OCI-LY3 (cell line): ENCODE measurements at regions not wholly inside any gene's neighbourhood (a gene's known extent, or its start where the extent isn't known, plus 50 kb on each side); places are given as distances from the start of the nearest gene placed in this dataset.

Experiments
- EZH2phosphoT487 ChIP-seq: fragments of 200-600 bp; shearing (Covaris generic); IDR thresholded peaks from 2 replicates; pipeline ENCODE4 v1.6.1; 2018; ENCODE audit warnings: antibody characterized with exemption, mixed run types, low read depth
- TF ChIP-seq, protein P1 (sequence below): fragments of 200-600, 300-600 bp; sonication (generic); IDR thresholded peaks from 2 replicates; pipeline ENCODE4 v1.5.1; 2014; ENCODE audit warnings: antibody characterized with exemption, low read length, low read depth

DNA sequence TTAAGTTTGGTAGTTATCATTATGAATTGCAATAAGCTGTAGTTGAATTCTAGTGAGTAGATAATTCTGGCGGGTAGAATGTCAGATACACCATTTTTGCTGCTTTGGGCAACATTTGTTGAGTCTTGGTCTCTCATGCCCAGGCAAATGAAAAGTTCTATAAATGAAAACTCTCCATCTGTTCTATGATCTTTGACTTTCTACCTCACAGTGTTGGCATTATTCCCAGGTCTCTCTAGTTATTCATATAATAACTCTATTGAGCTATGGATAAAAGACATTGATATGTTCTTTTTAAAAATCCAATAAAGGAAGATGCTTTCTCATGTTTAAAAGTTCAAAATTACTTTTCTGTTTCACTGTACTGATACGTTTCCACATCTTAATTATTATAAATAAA lies 415.3 kb upstream of the SEMA3D start:
- TF ChIP-seq, protein P1, sequence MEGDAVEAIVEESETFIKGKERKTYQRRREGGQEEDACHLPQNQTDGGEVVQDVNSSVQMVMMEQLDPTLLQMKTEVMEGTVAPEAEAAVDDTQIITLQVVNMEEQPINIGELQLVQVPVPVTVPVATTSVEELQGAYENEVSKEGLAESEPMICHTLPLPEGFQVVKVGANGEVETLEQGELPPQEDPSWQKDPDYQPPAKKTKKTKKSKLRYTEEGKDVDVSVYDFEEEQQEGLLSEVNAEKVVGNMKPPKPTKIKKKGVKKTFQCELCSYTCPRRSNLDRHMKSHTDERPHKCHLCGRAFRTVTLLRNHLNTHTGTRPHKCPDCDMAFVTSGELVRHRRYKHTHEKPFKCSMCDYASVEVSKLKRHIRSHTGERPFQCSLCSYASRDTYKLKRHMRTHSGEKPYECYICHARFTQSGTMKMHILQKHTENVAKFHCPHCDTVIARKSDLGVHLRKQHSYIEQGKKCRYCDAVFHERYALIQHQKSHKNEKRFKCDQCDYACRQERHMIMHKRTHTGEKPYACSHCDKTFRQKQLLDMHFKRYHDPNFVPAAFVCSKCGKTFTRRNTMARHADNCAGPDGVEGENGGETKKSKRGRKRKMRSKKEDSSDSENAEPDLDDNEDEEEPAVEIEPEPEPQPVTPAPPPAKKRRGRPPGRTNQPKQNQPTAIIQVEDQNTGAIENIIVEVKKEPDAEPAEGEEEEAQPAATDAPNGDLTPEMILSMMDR, result no peak
- TF ChIP-seq EZH2phosphoT487, result no peak
